Activated CD4-positive, alpha-beta T cell treated with anti-CD3 and anti-CD28 coated beads, Interleukin-2, amount 10 ng/mL, durations not matched to agents 7 days and 5 days (primary cell): ENCODE measurements at regions not wholly inside any gene's neighbourhood (a gene's known extent, or its start where the extent isn't known, plus 50 kb on each side); places are given as distances from the start of the nearest gene placed in this dataset.
"Not testable (repeated sequence)": the region's sequence is repeated elsewhere in the genome, so short reads cannot be mapped to it uniquely, and the experiment has no call there.

Source experiments
- CTCF ChIA-PET: fragments of 350-600 bp; sonication (Branson Sonifier 250); formaldehyde crosslinking; loops from one replicate; lab custom pipeline; 2021; ENCODE audit warnings: antibody characterized with exemption; lab: Charles Lee
- POLR2A ChIA-PET: fragments of 350-600 bp; sonication (Branson Sonifier 250); formaldehyde crosslinking; loops from one replicate; lab custom pipeline; 2021; ENCODE audit warnings: antibody characterized with exemption; lab: Charles Lee
- DNase-seq: peaks from one replicate; pipeline ENCODE4 v3.0.0-alpha.2; 2020
- H3K27ac Mint-ChIP-seq: one replicate; pipeline ENCODE4 v1.8.0; 2021; ENCODE audit warnings: mild to moderate bottlenecking, moderate library complexity, mixed read lengths
- H3K27me3 Mint-ChIP-seq: one replicate; pipeline ENCODE4 v1.8.0; 2021; ENCODE audit warnings: mixed read lengths
- H3K36me3 Mint-ChIP-seq: one replicate; pipeline ENCODE4 v1.8.0; 2021; ENCODE audit warnings: low read depth, mixed read lengths
- H3K4me1 Mint-ChIP-seq: one replicate; pipeline ENCODE4 v1.8.0; 2021; ENCODE audit warnings: mixed read lengths
- H3K4me3 Mint-ChIP-seq: one replicate; pipeline ENCODE4 v1.8.0; 2021; ENCODE audit warnings: mild to moderate bottlenecking, moderate library complexity, mixed read lengths
- H3K9me3 Mint-ChIP-seq: one replicate; pipeline ENCODE4 v1.8.0; 2021; ENCODE audit warnings: mixed read lengths

GRCh38 chr9:82487935-82488312 lies 499.4 kb downstream of the SPATA31D1 start:
- ChIA-PET POLR2A (no interaction called here), CTCF (no interaction called here)
- Mint-ChIP-seq H3K9me3 (no peaks in the 10 kb centered on the region), H3K4me3 (no peak overlapping the region), H3K4me1 (no peaks in the 10 kb centered on the region), H3K36me3 (no peaks in the 10 kb centered on the region), H3K27ac (no peak overlapping the region), H3K27me3 (no peaks in the 10 kb centered on the region)
- no peak for DNase-seq

DNA sequence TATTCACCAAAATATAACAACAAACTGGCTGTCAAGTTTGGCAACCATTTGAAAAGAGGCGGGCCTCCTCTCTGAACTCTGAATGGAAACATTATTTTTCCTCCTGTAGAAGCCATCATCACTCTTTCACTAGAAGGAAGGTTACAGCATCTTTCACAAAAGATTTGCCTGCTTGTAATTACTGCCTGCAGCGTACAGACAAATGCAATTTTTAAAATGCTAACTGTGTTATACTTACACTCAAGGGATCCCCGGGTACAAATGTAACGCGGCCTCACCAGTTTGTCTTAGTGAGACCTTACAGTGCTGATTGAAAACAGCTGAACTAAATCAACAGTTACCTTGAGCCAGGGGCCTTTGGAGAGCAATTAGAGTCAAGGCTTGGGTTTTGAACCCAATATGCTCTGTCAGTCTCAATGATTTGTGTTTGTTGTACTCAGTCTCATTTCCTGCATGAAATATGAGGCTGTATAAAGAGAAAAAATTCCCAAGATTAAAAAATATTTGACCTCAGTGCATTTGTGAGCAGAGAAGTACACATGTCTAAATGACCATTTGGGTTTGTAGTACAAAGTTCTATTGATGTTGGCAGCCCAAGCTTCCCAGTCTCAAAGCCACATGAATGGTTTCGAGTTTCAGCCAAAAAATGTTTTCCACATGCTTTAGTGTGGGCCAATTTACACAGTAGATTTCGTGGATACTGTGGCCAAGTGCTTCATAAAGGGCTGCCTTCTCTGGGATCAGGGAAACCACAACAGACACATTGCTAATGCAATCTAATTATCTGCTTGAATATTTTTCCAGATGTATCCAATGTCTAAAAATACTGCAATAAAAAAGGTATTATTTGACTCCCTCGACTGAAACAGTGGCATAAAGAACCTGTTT lies 500.0 kb downstream of the SPATA31D1 start:
- H3K4me1 Mint-ChIP-seq = no peaks in the 10 kb centered on the region
- no peaks in the 10 kb centered on the region for H3K36me3 Mint-ChIP-seq
- H3K27me3 Mint-ChIP-seq = no peaks in the 10 kb centered on the region
- ChIA-PET CTCF (no interaction called here), POLR2A (no interaction called here)
- H3K9me3 Mint-ChIP-seq = no peaks in the 10 kb centered on the region
- H3K4me3 Mint-ChIP-seq = no peak overlapping the region
- no peak overlapping the region for H3K27ac Mint-ChIP-seq
- DNase-seq = no peak

GRCh38 chr9:82489201-82489821 lies 500.7 kb downstream of the SPATA31D1 start:
- Mint-ChIP-seq H3K4me1 (no peaks in the 10 kb centered on the region), H3K9me3 (no peaks in the 10 kb centered on the region), H3K36me3 (no peaks in the 10 kb centered on the region), H3K4me3 (no peak overlapping the region), H3K27me3 (no peaks in the 10 kb centered on the region), H3K27ac (no peak overlapping the region)
- no peak for DNase-seq
- ChIA-PET CTCF (no interaction called here), POLR2A (no interaction called here)

DNA sequence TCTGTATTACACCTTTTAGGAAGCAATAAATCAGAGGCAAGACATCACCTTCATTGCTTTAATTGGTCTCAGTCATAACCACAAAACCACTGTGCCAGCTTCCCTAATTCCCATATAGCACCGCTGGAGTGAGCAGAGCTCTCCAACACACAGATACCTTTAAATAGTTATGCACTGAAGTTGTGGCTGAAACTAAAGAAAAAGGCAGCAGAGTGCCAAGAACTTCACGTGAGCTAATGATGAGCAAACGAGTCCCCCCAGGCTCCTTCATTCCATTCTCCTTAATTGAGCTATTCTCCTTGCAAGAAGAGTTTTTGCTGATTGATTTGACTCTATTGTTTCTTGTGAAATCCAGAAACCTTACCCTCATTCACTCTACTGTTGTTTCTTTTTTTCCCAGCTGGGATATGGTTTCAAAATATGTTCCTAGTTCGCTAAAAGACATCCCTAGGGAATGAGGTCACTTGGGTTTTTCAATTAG lies 501.5 kb downstream of the SPATA31D1 start:
- no peak for DNase-seq

DNA sequence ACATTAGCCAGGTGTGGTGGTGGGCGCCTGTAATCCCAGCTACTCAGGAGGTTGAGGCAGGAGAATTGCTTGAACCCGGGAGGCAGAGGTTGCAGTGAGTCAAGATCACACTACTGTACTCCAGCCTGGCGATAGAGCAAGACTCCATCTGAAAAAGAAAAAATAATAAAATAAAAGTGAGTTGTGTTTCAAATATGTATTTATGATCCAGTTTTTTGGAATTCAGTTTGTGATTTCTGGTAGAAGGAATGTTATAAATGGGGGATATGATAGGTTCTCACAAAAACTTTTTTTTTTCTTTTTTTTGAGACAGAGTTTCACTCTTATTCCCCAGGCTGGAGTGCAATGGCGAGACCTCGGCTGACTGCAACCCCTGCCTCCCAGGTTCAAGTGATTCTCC lies 502.2 kb downstream of the SPATA31D1 start:
- H3K4me1 Mint-ChIP-seq, H3K4me3 Mint-ChIP-seq, H3K9me3 Mint-ChIP-seq, DNase-seq, H3K36me3 Mint-ChIP-seq, H3K27me3 Mint-ChIP-seq, CTCF ChIA-PET, H3K27ac Mint-ChIP-seq, POLR2A ChIA-PET: not testable (repeated sequence)

More for the DNA sequence above, 501.5 kb downstream of the SPATA31D1 start:
- no peaks in the 10 kb centered on the region for H3K27me3 Mint-ChIP-seq
- H3K9me3 Mint-ChIP-seq = no peaks in the 10 kb centered on the region
- CTCF ChIA-PET = no interaction called here
- no peak overlapping the region for H3K4me3 Mint-ChIP-seq
- H3K4me1 Mint-ChIP-seq = no peaks in the 10 kb centered on the region
- H3K36me3 Mint-ChIP-seq = no peaks in the 10 kb centered on the region
- H3K27ac Mint-ChIP-seq = no peak overlapping the region
- POLR2A ChIA-PET = no interaction called here

DNA sequence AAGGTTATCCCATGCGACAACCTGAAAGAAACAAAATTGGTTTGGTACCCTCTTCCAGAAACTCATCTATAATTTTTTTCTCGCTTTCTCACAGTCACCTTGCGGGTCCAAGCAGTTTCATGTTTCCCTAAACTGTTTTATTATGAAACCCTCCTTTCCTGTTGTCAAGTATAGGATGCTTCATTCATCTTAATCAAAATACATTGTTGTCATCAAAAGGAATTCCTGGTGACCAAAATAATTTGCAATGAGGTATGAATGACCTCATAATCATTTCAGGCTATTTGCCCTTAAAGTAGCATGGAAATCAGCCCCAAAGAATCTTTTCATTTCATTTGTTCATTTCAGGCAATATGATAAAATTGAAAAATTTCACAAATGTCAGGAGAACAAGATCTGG lies 503.0 kb downstream of the SPATA31D1 start:
- CTCF ChIA-PET = no interaction called here

DNA sequence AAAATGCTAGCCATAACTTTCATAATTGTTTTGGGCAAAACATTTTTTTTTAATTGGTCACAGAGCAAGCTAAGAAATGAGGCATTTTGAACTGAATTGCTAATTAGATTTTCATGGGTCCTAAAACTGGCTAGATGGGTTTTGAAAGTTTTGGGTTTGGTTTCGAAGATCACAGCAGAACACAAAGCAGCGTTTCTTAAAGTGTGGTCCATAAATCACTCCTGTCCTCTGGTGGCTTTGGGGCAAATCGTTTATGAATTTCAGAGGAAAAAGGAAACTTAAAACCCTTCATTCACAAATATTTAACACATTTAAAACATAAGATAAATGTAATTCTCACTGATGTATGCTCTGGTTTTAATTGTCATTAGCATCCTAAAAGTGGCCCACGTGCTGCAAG lies 503.7 kb downstream of the SPATA31D1 start:
- Mint-ChIP-seq H3K9me3 (no peaks in the 10 kb centered on the region), H3K4me1 (no peaks in the 10 kb centered on the region), H3K27me3 (no peaks in the 10 kb centered on the region), H3K27ac (no peak overlapping the region), H3K36me3 (no peaks in the 10 kb centered on the region), H3K4me3 (no peak overlapping the region)
- POLR2A ChIA-PET = no interaction called here
- CTCF ChIA-PET = no interaction called here
- DNase-seq = no peak

More for the DNA sequence above, 503.0 kb downstream of the SPATA31D1 start:
- H3K27ac Mint-ChIP-seq = no peak overlapping the region
- no peak overlapping the region for H3K4me3 Mint-ChIP-seq
- no peaks in the 10 kb centered on the region for H3K4me1 Mint-ChIP-seq
- no peak for DNase-seq
- H3K27me3 Mint-ChIP-seq = no peaks in the 10 kb centered on the region
- no peaks in the 10 kb centered on the region for H3K36me3 Mint-ChIP-seq
- no peaks in the 10 kb centered on the region for H3K9me3 Mint-ChIP-seq
- POLR2A ChIA-PET = no interaction called here

- Mint-ChIP-seq H3K9me3 (no peaks in the 10 kb centered on the region), H3K36me3 (no peaks in the 10 kb centered on the region), H3K27ac (no peak overlapping the region), H3K4me1 (no peaks in the 10 kb centered on the region), H3K27me3 (no peaks in the 10 kb centered on the region), H3K4me3 (no peak overlapping the region)
- ChIA-PET POLR2A (no interaction called here), CTCF (interaction anchor here (1.2 kb wide), 1 partner anchor 133 kb away, joined by 3 read pairs; no protein-coding TSS in a partner anchor)
- DNase-seq = no peak
Observed at GRCh38 chr9:82495884-82496777, 507.6 kb downstream of the SPATA31D1 start.

GRCh38 chr9:82498541-82499317 lies 510.2 kb downstream of the SPATA31D1 start:
- ChIA-PET POLR2A (no interaction called here), CTCF (no interaction called here)
- no peaks in the 10 kb centered on the region for H3K4me1 Mint-ChIP-seq
- DNase-seq = no peak
- no peaks in the 10 kb centered on the region for H3K9me3 Mint-ChIP-seq
- no peak overlapping the region for H3K27ac Mint-ChIP-seq
- H3K27me3 Mint-ChIP-seq = no peaks in the 10 kb centered on the region
- no peaks in the 10 kb centered on the region for H3K36me3 Mint-ChIP-seq
- no peak overlapping the region for H3K4me3 Mint-ChIP-seq

DNA sequence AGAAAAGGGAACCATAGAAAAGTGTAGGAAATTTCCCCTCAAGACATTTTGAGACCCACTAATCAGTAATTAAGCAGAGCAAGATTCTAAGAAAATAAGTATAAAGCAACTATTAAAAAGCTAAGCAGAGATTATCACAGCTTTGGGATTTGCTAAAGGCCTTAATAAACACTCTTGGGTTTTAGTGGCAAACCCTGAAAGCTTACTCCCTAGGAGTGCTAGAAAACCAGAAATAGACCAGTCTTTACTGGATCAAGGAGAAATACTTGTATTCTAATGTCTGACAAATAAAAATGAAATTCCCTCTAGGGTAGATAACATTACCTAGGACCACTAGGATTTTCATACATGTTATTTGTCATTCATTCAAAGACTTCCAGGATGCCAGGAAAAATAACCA lies 510.8 kb downstream of the SPATA31D1 start:
- Mint-ChIP-seq H3K27me3 (no peaks in the 10 kb centered on the region), H3K27ac (no peak overlapping the region), H3K4me3 (no peak overlapping the region), H3K9me3 (no peaks in the 10 kb centered on the region), H3K4me1 (no peaks in the 10 kb centered on the region), H3K36me3 (no peaks in the 10 kb centered on the region)
- ChIA-PET POLR2A (no interaction called here), CTCF (no interaction called here)
- no peak for DNase-seq

DNA sequence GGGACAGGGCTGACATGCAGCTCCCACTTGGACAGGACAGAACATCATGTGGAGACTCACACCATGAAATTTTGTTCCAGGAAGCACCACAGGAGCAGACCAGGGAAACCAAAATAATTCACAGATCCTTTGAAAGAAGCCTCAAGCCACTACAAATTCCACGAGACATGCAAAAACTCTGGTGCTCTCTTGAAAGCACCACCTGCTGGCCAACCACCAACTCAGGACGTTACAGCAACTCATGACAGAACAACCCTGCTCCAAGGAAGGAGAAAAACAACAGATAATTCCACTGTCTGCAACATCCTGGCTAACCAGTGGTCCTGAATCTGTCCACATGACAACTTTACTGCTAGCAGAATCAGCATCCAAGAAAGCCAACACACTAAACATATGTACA lies 516.0 kb downstream of the SPATA31D1 start:
- Mint-ChIP-seq H3K27ac (no peak overlapping the region), H3K27me3 (no peaks in the 10 kb centered on the region), H3K4me3 (no peak overlapping the region), H3K36me3 (no peaks in the 10 kb centered on the region), H3K4me1 (no peaks in the 10 kb centered on the region), H3K9me3 (peaks cover 5% of the 10 kb centered on the region)
- ChIA-PET CTCF (no interaction called here), POLR2A (no interaction called here)
- no peak for DNase-seq

DNA sequence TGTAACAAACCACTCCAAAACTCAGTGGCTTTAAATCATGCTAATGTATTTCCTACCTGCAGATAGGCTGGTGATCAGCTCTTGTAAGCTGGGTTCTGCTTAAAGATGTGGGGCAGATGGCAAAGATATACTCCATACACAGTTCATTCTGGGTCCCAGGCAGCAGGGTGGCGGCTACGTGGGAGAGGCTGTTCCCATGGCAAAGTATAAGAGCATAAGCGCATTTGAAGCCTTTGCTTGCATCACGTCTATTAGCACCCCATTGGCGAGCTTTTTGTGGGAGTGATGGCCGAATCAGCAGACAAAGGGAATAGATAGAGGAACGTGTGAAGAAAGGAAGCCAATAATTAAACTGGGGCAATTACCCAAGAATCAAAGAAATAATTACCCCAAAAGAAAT lies 523.1 kb downstream of the SPATA31D1 start:
- ChIA-PET CTCF (no interaction called here), POLR2A (no interaction called here)
- H3K27ac Mint-ChIP-seq = no peak overlapping the region
- H3K36me3 Mint-ChIP-seq = no peaks in the 10 kb centered on the region
- H3K4me1 Mint-ChIP-seq = no peaks in the 10 kb centered on the region
- no peak for DNase-seq
- H3K4me3 Mint-ChIP-seq = no peak overlapping the region
- no peaks in the 10 kb centered on the region for H3K27me3 Mint-ChIP-seq
- peaks cover 2% of the 10 kb centered on the region for H3K9me3 Mint-ChIP-seq
